SK-N-SH (cell line): ENCODE measurements at regions not wholly inside any gene's neighbourhood (a gene's known extent, or its start where the extent isn't known, plus 50 kb on each side); places are given as distances from the start of the nearest gene placed in this dataset.

Experiments used
- CTCF ChIA-PET: fragments of 300-600, 350-600 bp; formaldehyde crosslinking; extraction: SDS; loops from one replicate; lab custom pipeline; 2021; lab: Yijun Ruan, JAX
- POLR2A ChIA-PET: fragments of 350-600 bp; sonication (Branson Sonifier 250); formaldehyde crosslinking; extraction: SDS; loops from one replicate; lab custom pipeline; 2020; ENCODE audit warnings: antibody characterized with exemption, inconsistent platforms; lab: Yijun Ruan, JAX
- DNase-seq: peaks from one replicate; pipeline ENCODE4 v3.0.0; 2012
- H2AFZ ChIP-seq: fragments of 200-600 bp; sonication (generic); 2 replicates; pipeline ENCODE4 v1.8.1; 2016; ENCODE audit warnings: antibody characterized with exemption, mild to moderate bottlenecking, low read depth
- H3F3A ChIP-seq: fragments of 200-600 bp; sonication (generic); replicated peaks from 2 replicates; pipeline ENCODE3; 2016; ENCODE audit warnings: antibody characterized with exemption, mild to moderate bottlenecking; ENCODE audit not compliant: insufficient read depth
- H3K27ac ChIP-seq, 2 experiments: fragments of 200-500 bp in 1 of 2; fragments of 200-600 bp in 1 of 2; sonication (Bioruptor generic) in 1 of 2; sonication (generic), shearing (Covaris generic) in 1 of 2; 2 replicates each; pipeline versions ENCODE4 v1.5.1 to v1.6.1; 2014 to 2016; ENCODE audit warnings: low read depth in 2 of 2, inconsistent platforms in 1 of 2, low read length in 1 of 2, mild to moderate bottlenecking in 1 of 2, mixed read lengths in 1 of 2
- H3K27me3 ChIP-seq: fragments of 200-600 bp; sonication (generic), shearing (Covaris generic); 2 replicates; pipeline ENCODE4 v1.6.1; 2016; ENCODE audit warnings: mixed run types; ENCODE audit not compliant: insufficient read depth
- H3K36me3 ChIP-seq, 2 experiments: fragments of 200-500 bp in 1 of 2; fragments of 200-600 bp in 1 of 2; sonication (Bioruptor generic) in 1 of 2; sonication (generic) in 1 of 2; replicated peaks in 1 of 2; 2 replicates each; pipeline versions ENCODE3 to v1.5.1; 2014 to 2016; ENCODE audit warnings: low read length in 1 of 2, mild to moderate bottlenecking in 1 of 2; ENCODE audit not compliant: insufficient read depth in 2 of 2, control insufficient read depth in 1 of 2
- H3K4me1 ChIP-seq, 2 experiments: fragments of 200-500 bp in 1 of 2; fragments of 200-600 bp in 1 of 2; sonication (Bioruptor generic) in 1 of 2; sonication (generic), shearing (Covaris generic) in 1 of 2; 2 replicates each; pipeline versions ENCODE4 v1.5.1 to v1.6.1; 2014 to 2016; ENCODE audit warnings: low read depth in 1 of 2, low read length in 1 of 2, mixed run types in 1 of 2; ENCODE audit not compliant: insufficient read depth in 2 of 2, control insufficient read depth in 1 of 2
- H3K4me2 ChIP-seq: fragments of 200-600 bp; sonication (generic), shearing (Covaris generic); 2 replicates; pipeline ENCODE4 v1.6.1; 2017; ENCODE audit warnings: mixed run types
- H3K4me3 ChIP-seq, 2 experiments: fragments of 200-500 bp in 1 of 2; fragments of 200-600 bp in 1 of 2; sonication (Bioruptor generic) in 1 of 2; sonication (generic), shearing (Covaris generic) in 1 of 2; 2 replicates each; pipeline versions ENCODE4 v1.5.1 to v1.8.1; 2014 to 2016; ENCODE audit warnings: low read depth in 2 of 2, inconsistent platforms in 1 of 2, low read length in 1 of 2, mild to moderate bottlenecking in 1 of 2, mixed read lengths in 1 of 2, moderate library complexity in 1 of 2
- H3K79me2 ChIP-seq: fragments of 200-600 bp; sonication (generic); 2 replicates; pipeline ENCODE4 v1.8.1; 2017; ENCODE audit warnings: mild to moderate bottlenecking; ENCODE audit not compliant: insufficient read depth
- H3K9ac ChIP-seq: fragments of 200-600 bp; sonication (generic); 2 replicates; pipeline ENCODE4 v1.6.1; 2017; ENCODE audit warnings: mixed run types
- H3K9me2 ChIP-seq: fragments of 200-600 bp; sonication (generic); 2 replicates; pipeline ENCODE4 v1.6.1; 2017; ENCODE audit warnings: mixed run types
- H3K9me3 ChIP-seq: fragments of 200-600 bp; sonication (generic); 2 replicates; pipeline ENCODE4 v1.6.1; 2017; ENCODE audit warnings: mixed run types, mild to moderate bottlenecking, moderate library complexity
- H4K20me1 ChIP-seq: fragments of 200-600 bp; sonication (generic); 2 replicates; pipeline ENCODE4 v1.6.1; 2017; ENCODE audit warnings: mild to moderate bottlenecking, mixed run types; ENCODE audit not compliant: insufficient read depth
- ELF1 ChIP-seq: IDR thresholded peaks from 2 replicates; pipeline ENCODE4 v1.4.0; 2012
- FOSL2 ChIP-seq: IDR thresholded peaks from 2 replicates; pipeline ENCODE4 v1.4.0; 2012; ENCODE audit warnings: low read depth, mild to moderate bottlenecking, moderate library complexity, borderline replicate concordance
- JUND ChIP-seq: IDR thresholded peaks from 2 replicates; pipeline ENCODE4 v1.4.0; 2012
- MAX ChIP-seq: IDR thresholded peaks from 2 replicates; pipeline ENCODE4 v1.4.0; 2012; ENCODE audit warnings: low read depth
- POLR2AphosphoS5 ChIP-seq: IDR thresholded peaks from 2 replicates; pipeline ENCODE4 v1.6.1; 2012; ENCODE audit warnings: low read depth, low read length
- RAD21 ChIP-seq: IDR thresholded peaks from 2 replicates; pipeline ENCODE4 v1.6.1; 2012; ENCODE audit warnings: mild to moderate bottlenecking, low read length
- REST ChIP-seq: IDR thresholded peaks from 2 replicates; pipeline ENCODE4 v1.6.1; 2012; ENCODE audit warnings: mild to moderate bottlenecking, low read depth, low read length, moderate library complexity
- RFX5 ChIP-seq: IDR thresholded peaks from 2 replicates; pipeline ENCODE4 v1.6.1; 2012; ENCODE audit warnings: mild to moderate bottlenecking, improper control_type of control experiment, low read length
- TAF1 ChIP-seq: IDR thresholded peaks from 2 replicates; pipeline ENCODE4 v1.6.1; 2012; ENCODE audit warnings: low read depth, mild to moderate bottlenecking, low read length, moderate library complexity, borderline replicate concordance
- USF2 ChIP-seq: fragments of 150-350 bp; IDR thresholded peaks from 2 replicates; pipeline ENCODE4 v1.6.1; 2017; ENCODE audit warnings: antibody characterized with exemption, low read length, low read depth, borderline replicate concordance
- WGBS: methylation state at CpG from one replicate; pipeline ENCODE4 v1.1.6; 2017; ENCODE audit warnings: low lambda C conversion rate; 5-methylcytosine and 5-hydroxymethylcytosine counted together
- TF ChIP-seq, protein P1 (sequence below): fragments of 200-600 bp; sonication (generic); IDR thresholded peaks from 2 replicates; pipeline ENCODE4 v1.6.1; 2017; ENCODE audit warnings: antibody characterized with exemption, mild to moderate bottlenecking, moderate library complexity

DNA sequence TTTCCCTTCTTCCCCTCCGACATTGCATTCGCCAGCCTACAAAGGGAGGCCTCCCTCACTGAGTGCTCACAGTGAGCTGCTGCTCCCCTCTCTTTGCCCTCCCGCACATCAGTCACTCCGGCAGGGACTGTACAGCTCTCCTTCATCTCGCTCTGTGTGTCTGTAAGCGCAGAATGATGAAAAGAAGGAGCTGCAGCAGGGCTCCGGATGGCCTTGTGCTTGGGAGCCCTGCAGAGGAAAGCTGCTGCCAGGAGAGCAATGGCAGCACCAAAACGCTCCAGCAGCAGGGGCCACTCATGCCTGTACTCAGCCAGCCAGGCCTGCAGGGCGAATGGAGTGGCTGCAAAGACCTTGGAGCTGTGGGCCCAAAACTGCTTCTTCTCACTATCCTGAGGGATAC is 107.0 kb upstream of the NSMCE3 start (continued):
- TF ChIP-seq, protein P1, sequence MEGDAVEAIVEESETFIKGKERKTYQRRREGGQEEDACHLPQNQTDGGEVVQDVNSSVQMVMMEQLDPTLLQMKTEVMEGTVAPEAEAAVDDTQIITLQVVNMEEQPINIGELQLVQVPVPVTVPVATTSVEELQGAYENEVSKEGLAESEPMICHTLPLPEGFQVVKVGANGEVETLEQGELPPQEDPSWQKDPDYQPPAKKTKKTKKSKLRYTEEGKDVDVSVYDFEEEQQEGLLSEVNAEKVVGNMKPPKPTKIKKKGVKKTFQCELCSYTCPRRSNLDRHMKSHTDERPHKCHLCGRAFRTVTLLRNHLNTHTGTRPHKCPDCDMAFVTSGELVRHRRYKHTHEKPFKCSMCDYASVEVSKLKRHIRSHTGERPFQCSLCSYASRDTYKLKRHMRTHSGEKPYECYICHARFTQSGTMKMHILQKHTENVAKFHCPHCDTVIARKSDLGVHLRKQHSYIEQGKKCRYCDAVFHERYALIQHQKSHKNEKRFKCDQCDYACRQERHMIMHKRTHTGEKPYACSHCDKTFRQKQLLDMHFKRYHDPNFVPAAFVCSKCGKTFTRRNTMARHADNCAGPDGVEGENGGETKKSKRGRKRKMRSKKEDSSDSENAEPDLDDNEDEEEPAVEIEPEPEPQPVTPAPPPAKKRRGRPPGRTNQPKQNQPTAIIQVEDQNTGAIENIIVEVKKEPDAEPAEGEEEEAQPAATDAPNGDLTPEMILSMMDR: no peak
- no peak for TF ChIP-seq RFX5
- no peak for TF ChIP-seq JUND
- TF ChIP-seq TAF1: no peak

DNA sequence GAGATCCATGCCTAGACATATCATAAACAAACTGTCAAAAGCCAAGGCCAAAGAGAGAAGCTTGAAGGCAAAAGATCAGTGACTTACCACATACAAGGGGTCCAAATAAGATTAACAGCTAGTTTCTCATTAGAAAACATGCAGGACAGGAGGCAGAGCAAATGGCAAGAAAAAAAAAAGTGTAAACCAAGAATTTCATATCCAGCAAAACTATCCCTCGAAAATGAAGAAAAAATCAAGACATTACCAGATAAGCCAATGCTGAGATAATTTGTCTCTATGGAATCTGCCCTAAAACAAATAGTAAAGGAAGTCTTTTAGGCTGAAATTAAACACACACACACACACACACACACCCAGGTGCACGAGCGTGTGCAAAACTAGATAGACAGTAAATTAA is 99.6 kb upstream of the NSMCE3 start:
- no peak overlapping the region for H3K4me3 ChIP-seq
- H3K36me3 ChIP-seq: no peaks in the 10 kb centered on the region
- ChIA-PET CTCF (interaction anchor here (1.1 kb wide), 1 partner anchor 8 kb away, joined by 3 read pairs; no protein-coding TSS in a partner anchor), POLR2A (no interaction called here)
- H3K4me1 ChIP-seq: no peaks in the 10 kb centered on the region
- no peak overlapping the region for H2AFZ ChIP-seq
- no peaks in the 10 kb centered on the region for H4K20me1 ChIP-seq
- H3K27ac ChIP-seq: no peak overlapping the region
- H3K27me3 ChIP-seq: no peaks in the 10 kb centered on the region
- TF ChIP-seq ELF1: no peak
- no peak for TF ChIP-seq REST
- no peak for TF ChIP-seq MAX
- no peak for TF ChIP-seq POLR2AphosphoS5
- no peak for TF ChIP-seq FOSL2
- no peaks in the 10 kb centered on the region for H3F3A ChIP-seq
- no peaks in the 10 kb centered on the region for H3K79me2 ChIP-seq
- 37% methylated on average over 3 of the region's 3 CpGs for WGBS
- H3K9me2 ChIP-seq: no peaks in the 10 kb centered on the region
- no peak for DNase-seq
- no peaks in the 10 kb centered on the region for H3K9me3 ChIP-seq
- H3K4me2 ChIP-seq: no peak overlapping the region
- no peak overlapping the region for H3K9ac ChIP-seq

DNA sequence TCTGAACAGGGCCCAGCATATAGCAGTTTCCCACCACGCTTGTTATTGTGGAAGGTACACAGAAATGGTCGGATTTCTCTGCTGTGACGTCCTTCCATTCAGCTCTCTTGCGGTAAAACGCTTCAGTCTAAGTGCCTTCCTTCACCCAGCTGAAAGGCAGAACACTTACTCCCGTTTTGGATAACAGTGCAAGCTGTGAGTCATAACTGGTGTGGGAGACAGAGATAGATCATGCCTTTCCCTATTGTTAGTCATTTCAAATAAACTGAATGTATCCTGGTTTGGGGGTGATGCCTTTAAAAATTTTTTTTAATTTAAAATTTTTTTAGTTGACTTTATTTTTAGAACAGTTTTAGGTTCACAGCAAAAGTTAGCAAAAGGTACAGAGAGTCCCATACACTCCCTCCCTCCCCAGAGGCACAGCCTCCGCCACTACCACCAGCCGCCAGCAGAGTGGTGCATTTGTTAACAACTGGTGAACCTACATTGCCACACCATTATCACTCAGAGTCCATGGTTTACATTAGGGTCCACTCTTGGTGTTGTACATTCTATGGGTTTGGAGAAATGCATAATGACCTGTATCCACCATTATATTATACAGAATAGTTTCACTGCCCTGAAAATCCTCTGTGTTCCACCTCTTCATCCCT is 94.9 kb upstream of the NSMCE3 start:
- Histone ChIP-seq H2AFZ (no peak overlapping the region), H3K4me3 (no peak overlapping the region), H3K9me2 (no peaks in the 10 kb centered on the region), H3K9ac (no peak overlapping the region), H4K20me1 (no peaks in the 10 kb centered on the region), H3K4me1 (no peaks in the 10 kb centered on the region), H3K9me3 (no peaks in the 10 kb centered on the region), H3K4me2 (no peak overlapping the region), H3F3A (no peaks in the 10 kb centered on the region), H3K36me3 (no peaks in the 10 kb centered on the region), H3K79me2 (no peaks in the 10 kb centered on the region), H3K27ac (no peak overlapping the region), H3K27me3 (no peaks in the 10 kb centered on the region)
- TF ChIP-seq USF2 (no peak), RAD21 (peak; percentile 15; the same call in 1 of the 2 replicates)
- TF ChIP-seq, protein P1: 0 out of 2 replicates have a peak, but pooled peaks have one; percentile 10
- WGBS: 44% methylated on average over 7 of the region's 8 CpGs
- no peak for DNase-seq
- ChIA-PET POLR2A (no interaction called here), CTCF (interaction anchor here (1.6 kb wide), 1 partner anchor 224 kb away, joined by 5 read pairs; no protein-coding TSS in a partner anchor)
